GM12878 (cell line): ENCODE measurements at regions not wholly inside any gene's neighbourhood (a gene's known extent, or its start where the extent isn't known, plus 50 kb on each side); places are given as distances from the start of the nearest gene placed in this dataset.

Experiments
- ATAC-seq: fragments of 200-7000 bp; cut with Tn5 transposase; 3 replicates; pipeline ENCODE4 v1.9.1; 2020; ENCODE audit warnings: mild to moderate bottlenecking, moderate library complexity
- BruUV-seq: library from RNA; stranded (reverse); fragments of 400-500 nt; replicated peaks from 2 replicates; lab custom pipeline; 2021; lab: Mats Ljungman, UMichigan
- CTCF ChIA-PET: fragments of 300-600 bp; sonication (Branson Sonifier 250); formaldehyde crosslinking; extraction: SDS; loops from one replicate; lab custom pipeline; 2021; ENCODE audit warnings: inconsistent platforms; lab: Yijun Ruan, JAX
- POLR2A ChIA-PET: fragments of 350-600 bp; formaldehyde crosslinking; extraction: SDS; loops from one replicate; lab custom pipeline; 2021; ENCODE audit warnings: inconsistent platforms; lab: Charles Lee
- RAD21 ChIA-PET: fragments of 300-600 bp; sonication (Branson Sonifier 250); formaldehyde crosslinking; loops from one replicate; lab custom pipeline; 2023; ENCODE audit warnings: antibody characterized with exemption; ENCODE audit not compliant: unreplicated experiment; lab: Charles Lee
- SMC1A ChIA-PET: fragments of 300-600 bp; sonication (Branson Sonifier 250); formaldehyde crosslinking; loops from one replicate; lab custom pipeline; 2023; ENCODE audit not compliant: unreplicated experiment, uncharacterized antibody; lab: Charles Lee
- DNase-seq: peaks from one replicate; pipeline ENCODE4 v3.0.0-alpha.2; 2011; ENCODE audit warnings: low read depth, low spot score
- FAIRE-seq: peaks from 3 replicates; lab custom pipeline; 2011; peaks lifted over from hg19 to GRCh38; lab: Jason Lieb, UNC
- H2AFZ ChIP-seq: 2 replicates; pipeline ENCODE4 v1.6.0; 2011; ENCODE audit warnings: low read depth, low read length, control low read depth; ENCODE audit not compliant: control insufficient read depth
- H3K27ac ChIP-seq: 2 replicates; pipeline ENCODE4 v1.5.1; 2011; ENCODE audit warnings: control low read depth; ENCODE audit not compliant: control insufficient read depth, insufficient read depth
- H3K27me3 ChIP-seq, 2 experiments: replicated peaks in 1 of 2; 2 replicates each; pipeline versions ENCODE4 v1.6.0 to v1.6.1; 2011; ENCODE audit warnings: low read length in 1 of 2; ENCODE audit not compliant: control insufficient read depth in 2 of 2, insufficient read depth in 2 of 2
- H3K36me3 ChIP-seq, 2 experiments: 2 replicates each; pipeline ENCODE4 v1.5.1; 2011; ENCODE audit warnings: low read length in 1 of 2; ENCODE audit not compliant: control insufficient read depth in 2 of 2, insufficient read depth in 2 of 2
- H3K4me1 ChIP-seq: 2 replicates; pipeline ENCODE4 v1.6.1; 2011; ENCODE audit warnings: mild to moderate bottlenecking, low read length, moderate library complexity, mixed read lengths; ENCODE audit not compliant: control insufficient read depth, insufficient read depth
- H3K4me2 ChIP-seq: 2 replicates; pipeline ENCODE4 v1.6.0; 2011; ENCODE audit warnings: control low read depth; ENCODE audit not compliant: control insufficient read depth, insufficient read depth
- H3K4me3 ChIP-seq: fragments of 200-600 bp; sonication (generic); 2 replicates; pipeline ENCODE4 v1.5.1; 2016
- H3K79me2 ChIP-seq: 2 replicates; pipeline ENCODE4 v1.6.0; 2011; ENCODE audit warnings: low read length; ENCODE audit not compliant: control insufficient read depth, insufficient read depth
- H3K9ac ChIP-seq: 2 replicates; pipeline ENCODE4 v1.8.0; 2011; ENCODE audit warnings: low read length, control low read depth, mixed read lengths; ENCODE audit not compliant: control insufficient read depth, insufficient read depth
- H3K9me3 ChIP-seq: replicated peaks from 3 replicates; pipeline ENCODE4 v1.5.1; 2011; ENCODE audit warnings: mild to moderate bottlenecking, low read length; ENCODE audit not compliant: control insufficient read depth, insufficient read depth
- H4K20me1 ChIP-seq: 2 replicates; pipeline ENCODE4 v1.6.0; 2011; ENCODE audit not compliant: control insufficient read depth, insufficient read depth
- ATF7 ChIP-seq: fragments of 450-650 bp; IDR thresholded peaks from 2 replicates; pipeline ENCODE4 v1.6.1; 2016; ENCODE audit warnings: low read depth, mild to moderate bottlenecking
- BACH1 ChIP-seq: fragments of 450-650 bp; IDR thresholded peaks from 2 replicates; pipeline ENCODE4 v1.6.1; 2017; ENCODE audit warnings: mild to moderate bottlenecking, borderline replicate concordance
- CREM ChIP-seq: IDR thresholded peaks from 2 replicates; pipeline ENCODE4 v1.6.1; 2014; ENCODE audit warnings: antibody characterized with exemption, low read depth
- FOXM1 ChIP-seq: IDR thresholded peaks from 2 replicates; pipeline ENCODE4 v1.6.1; 2012; ENCODE audit warnings: low read depth, mild to moderate bottlenecking, inconsistent platforms, low read length, moderate library complexity
- MEF2A ChIP-seq: IDR thresholded peaks from 2 replicates; pipeline ENCODE4 v1.6.1; 2011; ENCODE audit warnings: low read depth, mild to moderate bottlenecking, low read length, moderate library complexity; ENCODE audit not compliant: insufficient read depth
- NKRF ChIP-seq: fragments of 450-650 bp; conservative IDR thresholded peaks from 2 replicates; pipeline ENCODE4 v1.6.1; 2017; ENCODE audit warnings: mild to moderate bottlenecking, moderate library complexity
- SPI1 ChIP-seq: IDR thresholded peaks from 2 replicates; pipeline ENCODE4 v1.6.1; 2011; ENCODE audit warnings: low read depth, mild to moderate bottlenecking, low read length, moderate library complexity, borderline replicate concordance; ENCODE audit not compliant: insufficient read depth
- WRNIP1 ChIP-seq: IDR thresholded peaks from 2 replicates; pipeline ENCODE4 v1.6.1; 2011; ENCODE audit warnings: low read depth, low read length, improper control_type of control experiment, borderline replicate concordance
- ZBTB40 ChIP-seq: fragments of 450-650 bp; IDR thresholded peaks from 2 replicates; pipeline ENCODE4 v1.6.1; 2016; ENCODE audit warnings: mild to moderate bottlenecking, moderate library complexity, borderline replicate concordance
- ZNF24 ChIP-seq: fragments of 450-650 bp; IDR thresholded peaks from 2 replicates; pipeline ENCODE4 v1.6.1; 2017; ENCODE audit warnings: antibody characterized with exemption, mild to moderate bottlenecking
- WGBS: methylation state at CpG from one replicate; pipeline ENCODE4 v1.1.6; 2016; ENCODE audit warnings: low lambda C conversion rate; ENCODE audit not compliant: insufficient replicate concordance, insufficient coverage; ENCODE audit errors: missing lambda C conversion rate; 5-methylcytosine and 5-hydroxymethylcytosine counted together
- in situ Hi-C: fragments of 300-500 bp; cut with MboI; formaldehyde crosslinking; loops from 9 replicates; pipeline ENCODE4 v1.14.3; 2018; ENCODE audit warnings: mixed read lengths
- intact Hi-C: fragments of 100-400 bp; cut with micrococcal nuclease; formaldehyde crosslinking; loops from one replicate; pipeline ENCODE4 v1.14.2; 2022; ENCODE audit not compliant: unreplicated experiment

GRCh38 chr18:71541643-71542042, 1002.5 kb downstream of the CBLN2 start (continued):
- TF ChIP-seq WRNIP1 (no peak), ATF7 (no peak)

GRCh38 chr18:71529703-71530303, 1014.3 kb downstream of the CBLN2 start:
- FAIRE-seq, result no peak
- no peak overlapping the region for H3K4me3 ChIP-seq
- TF ChIP-seq ZNF24 (no peak), CREM (no peak), ZBTB40 (no peak), BACH1 (no peak), SPI1 (no peak), NKRF (no peak), MEF2A (no peak), FOXM1 (no peak)
- ATAC-seq, result no peak
- no peak overlapping the region for H2AFZ ChIP-seq
- in situ Hi-C loops, result no loop called here
- no peaks in the 10 kb centered on the region for H3K27me3 ChIP-seq
- H3K36me3 ChIP-seq, result no peaks in the 10 kb centered on the region
- no TSS peak for BruUV-seq
- H3K27ac ChIP-seq, result no peak overlapping the region
- POLR2A ChIA-PET, result no interaction called here
- H3K79me2 ChIP-seq, result no peaks in the 10 kb centered on the region
- no peak overlapping the region for H3K9ac ChIP-seq
- no peaks in the 10 kb centered on the region for H3K9me3 ChIP-seq
- H3K4me2 ChIP-seq, result no peak overlapping the region
- RAD21 ChIA-PET, result no interaction called here
- WGBS, result 0% methylated on average over 3 of the region's 3 CpGs
- H3K4me1 ChIP-seq, result no peaks in the 10 kb centered on the region
- CTCF ChIA-PET, result interaction anchor here (0.6 kb wide), 1 partner anchor 1081 kb away, joined by 3 read pairs; no protein-coding TSS in a partner anchor
- intact Hi-C loops, result no loop called here
- H4K20me1 ChIP-seq, result no peaks in the 10 kb centered on the region
- SMC1A ChIA-PET, result no interaction called here
- no peak for DNase-seq
